HG03135 (cell line): ENCODE measurements at regions not wholly inside any gene's neighbourhood (a gene's known extent, or its start where the extent isn't known, plus 50 kb on each side); places are given as distances from the start of the nearest gene placed in this dataset.

Source experiments
- ATAC-seq: cut with Tn5 transposase; IDR thresholded peaks from one replicate; pipeline ENCODE4 v1.9.1; 2021; ENCODE audit warnings: mild to moderate bottlenecking, moderate library complexity; ENCODE audit not compliant: unreplicated experiment

DNA sequence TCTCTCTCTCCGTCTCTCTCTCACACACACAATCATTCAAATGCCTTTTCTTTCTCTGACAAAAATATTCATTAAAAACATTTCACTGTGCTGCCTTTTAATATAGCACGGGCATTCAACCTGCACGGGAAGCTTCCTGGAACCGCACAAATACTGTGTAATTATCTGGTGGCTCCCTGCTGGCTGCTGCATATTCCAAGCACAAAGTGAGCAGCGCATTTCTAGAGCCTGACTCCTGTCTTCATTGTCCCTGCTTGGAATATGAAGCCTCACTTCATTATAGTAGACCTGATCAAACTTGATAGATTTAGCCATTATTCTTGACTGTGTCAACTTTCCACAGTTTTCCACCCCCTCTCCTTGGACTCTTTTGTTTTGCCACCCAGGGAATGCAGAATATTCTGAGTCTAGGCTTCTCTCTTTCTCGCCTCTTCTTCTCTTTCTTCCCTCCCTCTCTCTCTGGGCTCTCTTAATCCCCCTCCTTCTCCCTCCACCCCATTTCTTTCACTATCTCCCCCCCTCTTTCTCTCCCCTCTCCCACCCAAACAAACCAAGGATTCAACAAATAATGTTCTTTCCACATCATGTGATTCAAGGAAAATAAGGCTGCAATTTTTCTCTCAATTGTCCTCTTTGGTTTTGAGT, 672.1 kb upstream of the FANCL start:
- ATAC-seq, result no peak

GRCh38 chr2:58911877-58912276, 670.8 kb upstream of the FANCL start:
- no peak for ATAC-seq

DNA sequence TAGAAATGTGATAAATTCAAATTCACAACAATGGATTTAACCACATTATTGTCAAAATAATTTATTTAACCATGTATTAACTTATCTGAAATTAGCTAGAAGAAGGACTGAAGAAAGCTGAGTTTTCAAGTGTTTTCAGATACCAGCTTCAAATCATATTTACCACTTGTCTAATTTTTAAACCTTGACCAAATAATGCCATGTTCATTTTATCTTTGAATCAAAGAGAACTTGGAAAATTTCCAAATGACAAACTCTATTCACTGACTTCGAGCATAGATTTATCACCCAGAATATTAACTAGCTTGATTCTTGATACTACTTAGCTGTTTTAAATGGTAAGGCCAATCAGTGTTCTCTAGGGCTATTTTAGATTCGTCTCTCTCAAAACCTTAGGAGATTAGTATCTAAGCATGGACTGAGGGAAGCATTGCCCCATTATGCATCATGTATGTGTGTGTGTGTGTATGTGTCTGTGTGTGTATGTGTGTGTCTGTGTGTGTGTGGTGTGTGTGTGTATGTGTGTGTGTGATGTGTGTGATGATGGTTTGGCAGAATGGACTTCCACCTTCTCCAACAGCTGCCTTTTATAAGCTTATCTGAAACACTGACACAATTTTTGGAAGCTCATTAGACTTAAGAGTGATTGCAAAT, 667.5 kb upstream of the FANCL start:
- no peak for ATAC-seq

GRCh38 chr2:58907644-58908043, 666.5 kb upstream of the FANCL start:
- ATAC-seq, result no peak

- no peak for ATAC-seq
Observed at GRCh38 chr2:58906081-58906645, 665.0 kb upstream of the FANCL start.

DNA sequence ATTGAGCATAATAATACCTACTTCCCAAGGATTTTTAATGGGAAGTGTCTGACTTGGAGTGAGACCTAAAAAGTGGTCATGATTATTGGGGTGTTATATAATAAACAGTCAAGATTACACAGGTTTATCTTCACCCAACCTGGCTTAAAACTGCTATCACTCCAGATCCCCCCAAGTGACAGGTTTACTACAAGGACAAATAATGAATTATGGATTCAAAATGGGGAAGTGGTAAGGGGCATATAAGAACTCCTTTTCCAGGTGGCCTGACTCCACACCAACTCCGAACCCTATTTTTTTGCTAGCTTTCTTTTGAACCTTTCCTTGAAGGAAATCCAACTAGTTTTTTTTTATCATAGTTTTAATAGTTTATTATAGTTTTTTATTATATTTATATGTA, 663.0 kb upstream of the FANCL start:
- no peak for ATAC-seq

DNA sequence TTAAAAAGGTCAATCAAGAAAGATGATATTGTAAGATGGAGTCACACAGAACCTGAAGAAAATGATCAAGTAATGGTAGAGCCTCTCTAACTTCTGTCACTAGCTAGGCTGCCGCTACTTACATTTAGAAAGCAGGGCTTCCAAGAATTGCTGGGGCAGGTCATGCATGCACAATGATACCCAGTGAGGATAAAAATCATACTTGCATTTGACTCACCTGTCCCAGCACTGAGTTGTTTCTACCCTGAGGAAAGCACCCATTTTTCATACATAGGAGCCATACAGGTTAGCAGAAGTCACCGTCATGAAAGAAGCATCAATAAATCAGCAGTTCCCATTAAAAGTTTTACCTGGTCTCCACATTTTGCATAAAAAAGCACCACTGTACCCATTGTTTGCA, 662.3 kb upstream of the FANCL start:
- no peak for ATAC-seq

DNA sequence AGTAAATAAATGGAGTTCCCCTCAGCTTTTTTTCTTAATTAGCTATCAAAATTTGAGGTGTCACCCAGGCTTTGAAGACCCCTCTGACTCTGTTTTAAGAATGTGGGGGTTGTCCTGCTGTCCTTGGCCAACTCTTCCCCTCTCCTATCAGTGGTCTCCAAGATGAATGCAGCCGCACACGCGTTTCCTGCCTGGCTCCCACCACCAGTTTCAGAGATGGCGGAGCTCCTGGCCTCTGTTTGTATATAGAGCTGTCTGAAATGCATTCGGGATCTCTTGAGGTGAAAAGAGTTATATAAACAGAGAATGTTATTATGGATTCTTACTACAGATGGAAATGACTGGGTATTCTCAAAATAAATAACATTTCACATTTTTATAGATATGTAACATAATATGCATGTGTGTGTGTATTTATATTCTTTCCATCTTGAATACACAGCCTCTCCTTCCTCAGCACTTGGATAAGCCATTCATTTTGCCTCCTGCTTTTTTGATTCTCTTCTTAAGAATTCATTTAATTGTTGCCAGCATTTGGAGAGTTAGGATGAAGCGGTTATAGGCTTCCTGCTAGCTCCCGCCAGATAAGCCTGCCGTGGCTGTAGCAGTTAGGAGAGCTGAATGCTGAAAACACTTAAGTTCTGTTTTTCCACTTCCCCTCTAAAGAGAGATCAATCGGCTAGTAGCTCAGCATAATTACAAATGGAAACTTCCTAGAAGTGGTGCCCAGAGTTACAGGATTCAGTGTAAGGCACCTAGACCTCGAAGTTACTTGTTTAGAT, 659.3 kb upstream of the FANCL start:
- ATAC-seq, result no peak

DNA sequence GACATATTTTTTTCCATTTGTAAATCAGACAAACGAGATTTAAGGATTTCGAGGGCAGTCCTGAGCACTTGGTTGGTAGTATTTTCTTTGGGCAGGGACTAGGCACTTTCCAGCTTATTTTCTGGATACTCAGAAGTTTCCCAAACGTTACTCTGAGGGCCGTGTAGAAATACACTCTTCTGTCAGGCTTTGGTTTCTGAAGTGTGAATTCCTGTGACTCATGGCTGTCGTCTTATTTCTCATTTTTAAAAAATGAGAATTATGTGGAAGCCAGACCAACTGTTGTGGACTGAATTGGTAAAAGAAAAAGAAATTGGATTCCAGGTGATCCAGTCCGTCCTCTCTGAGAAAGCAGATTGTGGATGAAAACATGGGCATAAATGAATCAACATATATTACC, 658.6 kb upstream of the FANCL start:
- ATAC-seq, result no peak

GRCh38 chr2:58896638-58897037, 655.5 kb upstream of the FANCL start:
- ATAC-seq, result no peak

DNA sequence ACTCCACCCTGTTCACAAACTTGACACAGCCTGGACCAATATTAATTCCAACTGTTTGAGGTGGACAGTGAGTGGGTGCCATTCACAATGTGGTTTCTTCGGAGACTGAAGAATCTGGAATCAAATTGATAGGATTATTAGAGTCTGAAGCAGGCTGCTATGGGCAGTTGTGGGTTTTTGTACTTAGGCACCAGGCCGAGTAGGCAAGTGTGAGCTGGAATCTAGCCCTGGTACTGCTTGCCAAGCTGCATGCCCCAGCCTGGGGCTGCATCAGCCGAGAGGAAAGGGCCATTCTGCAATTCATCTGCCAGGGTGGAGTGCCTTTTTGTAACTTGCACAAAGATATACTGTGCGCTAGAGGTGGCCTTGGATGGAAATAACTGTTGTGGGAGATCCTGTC, 654.7 kb upstream of the FANCL start:
- no peak for ATAC-seq

GRCh38 chr2:58893656-58894351, 652.7 kb upstream of the FANCL start:
- ATAC-seq, result no peak

- no peak for ATAC-seq
Observed at GRCh38 chr2:58891828-58892377, 650.8 kb upstream of the FANCL start.

DNA sequence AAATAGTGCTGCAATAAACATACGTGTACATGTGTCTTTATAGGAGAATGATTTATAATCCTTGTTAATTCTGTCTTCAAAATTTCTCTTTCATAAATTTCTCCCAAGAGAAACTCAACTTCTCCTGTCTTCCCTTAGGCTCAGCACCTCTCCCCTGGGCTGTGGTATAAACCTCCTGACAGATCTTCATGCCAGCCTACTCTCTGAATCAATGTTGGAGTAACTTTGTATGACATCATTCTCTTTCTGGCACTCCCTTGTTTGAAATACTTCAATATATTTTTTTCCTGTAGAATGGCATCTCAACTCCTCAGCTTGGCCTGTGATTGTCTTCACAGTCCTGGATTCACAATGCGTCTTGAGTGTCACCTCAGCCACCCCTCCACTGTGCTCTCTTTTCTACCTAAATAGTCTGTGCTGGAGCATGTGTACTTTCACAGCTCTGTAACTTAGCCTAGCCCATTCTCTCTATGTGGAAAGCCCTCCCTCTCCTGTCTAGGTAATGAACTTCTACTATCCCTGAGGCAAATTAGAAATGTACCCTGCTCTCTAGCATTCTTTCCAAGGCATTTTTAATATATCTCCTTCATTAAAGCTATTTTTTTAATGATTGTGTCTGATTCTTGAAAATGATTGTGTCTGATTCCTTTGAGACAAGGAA, 649.9 kb upstream of the FANCL start:
- no peak for ATAC-seq

- ATAC-seq, result no peak
Observed at GRCh38 chr2:58886009-58886408, 644.9 kb upstream of the FANCL start.

DNA sequence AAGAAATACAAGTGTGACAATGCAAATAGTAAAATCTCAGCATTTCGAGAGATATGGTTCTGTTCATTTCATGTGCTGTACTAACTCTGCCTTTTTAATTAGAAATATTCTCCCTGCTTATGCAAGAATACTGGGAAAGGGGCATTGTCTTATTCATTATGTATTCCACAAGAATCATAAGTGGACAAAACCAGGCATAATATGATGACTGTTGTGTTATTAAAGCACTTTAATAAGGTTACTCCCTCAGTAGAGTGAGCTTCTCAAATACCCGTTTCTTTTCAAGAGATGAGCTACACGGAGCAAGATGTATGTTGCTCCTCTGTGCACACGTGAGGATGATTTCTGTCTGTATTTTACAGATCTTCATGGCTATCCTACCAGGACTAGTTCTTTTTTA, 638.7 kb upstream of the FANCL start:
- ATAC-seq, result no peak

DNA sequence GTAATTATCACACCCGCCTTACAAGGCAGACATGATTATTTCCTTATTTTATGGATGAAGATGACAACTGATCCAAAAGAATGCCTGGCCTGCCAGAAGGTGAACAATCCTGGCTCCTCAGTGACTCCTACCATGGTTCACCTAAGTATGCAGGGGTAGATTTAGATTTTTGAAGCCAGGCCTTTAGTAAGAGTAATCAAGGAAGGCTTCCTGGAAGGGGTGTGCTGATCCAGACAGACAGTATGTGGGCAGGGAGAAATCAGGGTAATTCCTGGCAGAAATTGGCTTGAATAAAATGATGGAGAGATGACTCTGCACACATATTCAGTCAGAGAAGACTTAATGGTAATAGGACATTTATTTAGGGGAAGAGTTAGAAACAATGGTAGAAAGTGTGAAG, 637.7 kb upstream of the FANCL start:
- ATAC-seq, result no peak

- no peak for ATAC-seq
Observed at GRCh38 chr2:58876126-58876525, 635.0 kb upstream of the FANCL start.

- no peak for ATAC-seq
Observed at GRCh38 chr2:58875436-58875835, 634.3 kb upstream of the FANCL start.

DNA sequence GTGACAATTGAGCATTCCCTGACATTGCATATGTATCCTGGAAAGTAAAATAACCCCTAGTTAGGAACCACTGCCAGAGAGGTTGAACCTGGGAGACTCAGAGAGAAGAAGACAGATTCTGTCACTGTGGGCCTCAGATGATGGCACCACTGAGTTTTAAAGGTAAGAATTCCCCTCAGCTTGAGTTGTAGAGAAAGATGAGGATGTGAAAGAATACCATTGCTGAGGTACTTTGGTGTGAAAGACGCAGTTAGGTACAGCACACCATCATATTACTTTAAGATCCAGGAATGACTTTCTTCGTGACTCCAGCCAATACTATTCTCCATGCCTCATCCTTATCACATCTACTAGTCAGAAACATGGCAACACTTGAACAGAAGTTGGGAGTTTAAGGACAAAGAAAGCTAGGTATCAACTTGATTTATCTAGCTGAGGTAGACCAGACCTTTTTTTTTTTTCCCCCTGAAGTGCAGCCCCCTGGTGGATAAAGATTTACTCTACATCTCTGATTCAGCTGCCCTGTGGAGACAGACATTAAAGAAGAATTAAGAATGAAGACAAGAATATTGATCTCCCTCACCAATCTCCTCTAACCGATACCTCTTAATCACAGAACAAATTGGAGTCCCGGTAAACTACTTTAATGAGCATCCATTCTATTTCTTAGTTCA, 630.5 kb upstream of the FANCL start:
- no peak for ATAC-seq
